ENCODE measurements at regions not wholly inside any gene's neighbourhood (a gene's known extent, or its start where the extent isn't known, plus 50 kb on each side); places are given as distances from the start of the nearest gene placed in this dataset.
"Not testable (repeated sequence)": the region's sequence is repeated elsewhere in the genome, so short reads cannot be mapped to it uniquely, and the experiment has no call there.

DNA sequence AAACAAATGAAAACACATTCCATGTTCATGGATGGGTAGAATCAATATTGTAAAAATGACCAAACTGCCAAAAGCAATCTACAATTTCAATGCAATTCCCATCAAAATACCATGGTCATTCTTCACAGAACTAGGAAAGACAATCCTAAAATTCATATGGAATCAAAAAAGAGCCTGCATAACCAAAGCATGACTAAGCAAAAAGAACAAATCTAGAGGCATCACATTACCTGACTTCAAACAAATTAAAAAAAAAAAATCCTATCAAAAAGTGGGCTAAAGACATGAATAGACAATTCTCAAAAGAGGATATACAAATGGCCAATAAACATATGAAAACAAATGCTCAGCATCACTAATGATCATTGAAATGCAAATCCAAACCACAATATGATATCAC, 297.5 kb downstream of the NAF1 start:
- H3K4me1 ChIP-seq (ENCODE audit: insufficient read depth), result no peaks in the 10 kb centered on the region
- TF ChIP-seq, protein P1, sequence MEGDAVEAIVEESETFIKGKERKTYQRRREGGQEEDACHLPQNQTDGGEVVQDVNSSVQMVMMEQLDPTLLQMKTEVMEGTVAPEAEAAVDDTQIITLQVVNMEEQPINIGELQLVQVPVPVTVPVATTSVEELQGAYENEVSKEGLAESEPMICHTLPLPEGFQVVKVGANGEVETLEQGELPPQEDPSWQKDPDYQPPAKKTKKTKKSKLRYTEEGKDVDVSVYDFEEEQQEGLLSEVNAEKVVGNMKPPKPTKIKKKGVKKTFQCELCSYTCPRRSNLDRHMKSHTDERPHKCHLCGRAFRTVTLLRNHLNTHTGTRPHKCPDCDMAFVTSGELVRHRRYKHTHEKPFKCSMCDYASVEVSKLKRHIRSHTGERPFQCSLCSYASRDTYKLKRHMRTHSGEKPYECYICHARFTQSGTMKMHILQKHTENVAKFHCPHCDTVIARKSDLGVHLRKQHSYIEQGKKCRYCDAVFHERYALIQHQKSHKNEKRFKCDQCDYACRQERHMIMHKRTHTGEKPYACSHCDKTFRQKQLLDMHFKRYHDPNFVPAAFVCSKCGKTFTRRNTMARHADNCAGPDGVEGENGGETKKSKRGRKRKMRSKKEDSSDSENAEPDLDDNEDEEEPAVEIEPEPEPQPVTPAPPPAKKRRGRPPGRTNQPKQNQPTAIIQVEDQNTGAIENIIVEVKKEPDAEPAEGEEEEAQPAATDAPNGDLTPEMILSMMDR (IDR thresholded peaks at IDR 0.05), result no peak
- no peak for TF ChIP-seq POLR2A (IDR thresholded peaks at IDR 0.05)
- no peak for TF ChIP-seq EP300 (IDR thresholded peaks at IDR 0.05)
- intact Hi-C loops (cut with DNase I), result no loop called here
- H3K27ac ChIP-seq, result no peak overlapping the region
- H3K4me3 ChIP-seq, result no peak overlapping the region
- no peaks in the 10 kb centered on the region for H3K27me3 ChIP-seq
- DNase-seq, result no peak
- H3K36me3 ChIP-seq, result no peaks in the 10 kb centered on the region
- H3K9me3 ChIP-seq, result no peaks in the 10 kb centered on the region

DNA sequence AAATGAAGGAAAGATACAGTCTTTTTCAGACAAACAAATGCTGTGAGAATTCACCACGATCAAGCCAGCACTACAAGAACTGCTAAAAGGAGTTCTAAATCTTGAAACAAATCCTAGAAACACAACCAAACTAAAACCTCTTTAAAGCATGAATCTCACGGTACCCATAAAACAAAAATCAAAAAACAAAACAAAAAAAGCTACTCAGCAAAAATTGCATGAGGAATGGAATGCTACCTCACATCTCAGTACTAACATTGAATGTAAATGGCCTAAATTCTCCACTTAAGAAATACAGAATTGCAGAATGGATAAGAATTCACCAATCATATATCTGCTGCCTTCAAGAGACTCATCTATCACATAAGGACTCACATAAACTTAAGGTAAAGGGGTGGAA, 300.1 kb downstream of the NAF1 start:
- no peaks in the 10 kb centered on the region for H3K9me3 ChIP-seq
- H3K27ac ChIP-seq, result no peak overlapping the region
- no peaks in the 10 kb centered on the region for H3K4me1 ChIP-seq (ENCODE audit: insufficient read depth)
- intact Hi-C loops (cut with DNase I), result no loop called here
- no peaks in the 10 kb centered on the region for H3K36me3 ChIP-seq
- no peak overlapping the region for H3K4me3 ChIP-seq
- DNase-seq, result no peak
- H3K27me3 ChIP-seq, result no peaks in the 10 kb centered on the region
- 73 to 83% (median 74%) methylated on average over 2 of the region's 2 CpGs for WGBS, 3 donors
- TF ChIP-seq EP300 (IDR thresholded peaks at IDR 0.05) (no peak), POLR2A (IDR thresholded peaks at IDR 0.05) (no peak)

DNA sequence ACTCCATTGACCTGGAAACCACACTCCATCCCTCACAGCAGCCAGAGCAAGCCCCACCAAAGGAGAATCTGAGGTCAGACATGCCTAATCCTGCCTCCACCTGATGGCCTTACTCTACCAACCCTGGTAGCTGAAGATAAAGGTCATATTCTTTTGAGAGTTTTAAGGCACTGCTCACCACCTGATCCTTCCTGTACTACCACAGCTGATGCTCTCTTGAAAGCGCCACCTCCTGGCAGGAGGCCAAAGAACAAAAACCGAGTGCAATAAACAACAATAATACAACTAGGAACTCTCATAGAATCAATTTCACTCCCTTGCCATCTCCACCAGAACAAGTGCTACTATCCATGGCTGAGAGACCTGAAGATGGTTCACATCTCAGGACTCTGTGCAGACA, 301.6 kb downstream of the NAF1 start:
- no peak overlapping the region for H3K4me3 ChIP-seq
- no peak for DNase-seq
- no peaks in the 10 kb centered on the region for H3K36me3 ChIP-seq
- H3K4me1 ChIP-seq (ENCODE audit: insufficient read depth), result no peaks in the 10 kb centered on the region
- H3K9me3 ChIP-seq, result no peaks in the 10 kb centered on the region
- H3K27ac ChIP-seq, result no peak overlapping the region
- intact Hi-C loops (cut with DNase I), result no loop called here
- 70 to 76% (median 74%) methylated on average over 2 of the region's 2 CpGs for WGBS, 3 donors
- TF ChIP-seq, protein P1 (IDR thresholded peaks at IDR 0.05), result no peak
- TF ChIP-seq EP300 (IDR thresholded peaks at IDR 0.05) (no peak), POLR2A (IDR thresholded peaks at IDR 0.05) (no peak)
- no peaks in the 10 kb centered on the region for H3K27me3 ChIP-seq

DNA sequence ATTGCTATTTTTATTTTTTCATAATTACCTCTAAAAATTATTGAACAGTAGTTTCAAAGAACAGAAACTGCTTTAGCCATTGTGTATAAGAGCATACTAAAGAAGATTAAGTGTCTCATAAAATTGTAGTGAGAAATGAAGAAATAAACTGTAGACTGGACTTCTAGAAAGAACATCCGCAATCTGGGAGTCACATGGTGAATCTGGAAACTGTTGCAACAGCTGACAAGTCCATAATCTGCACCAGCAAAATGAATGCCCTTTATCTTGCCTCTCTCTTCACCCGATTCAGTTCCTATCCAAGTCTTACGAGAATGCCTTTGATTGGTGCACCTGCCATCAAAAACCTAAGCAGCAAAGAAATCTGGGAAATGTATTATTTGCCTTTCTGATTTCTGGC, 312.9 kb downstream of the NAF1 start:
- TF ChIP-seq POLR2A (IDR thresholded peaks at IDR 0.05), result no peak
- no peak for TF ChIP-seq EP300 (IDR thresholded peaks at IDR 0.05)
- TF ChIP-seq, protein P1 (IDR thresholded peaks at IDR 0.05), result no peak
- Histone ChIP-seq H3K27ac (no peak overlapping the region), H3K27me3 (no peaks in the 10 kb centered on the region), H3K9me3 (no peaks in the 10 kb centered on the region), H3K4me1 (ENCODE audit: insufficient read depth) (no peaks in the 10 kb centered on the region), H3K4me3 (no peak overlapping the region), H3K36me3 (no peaks in the 10 kb centered on the region)
- WGBS, 3 donors, result 65 to 74% (median 70%) methylated on average over 3 of the region's 3 CpGs
- intact Hi-C loops (cut with DNase I), result no loop called here
- no peak for DNase-seq

DNA sequence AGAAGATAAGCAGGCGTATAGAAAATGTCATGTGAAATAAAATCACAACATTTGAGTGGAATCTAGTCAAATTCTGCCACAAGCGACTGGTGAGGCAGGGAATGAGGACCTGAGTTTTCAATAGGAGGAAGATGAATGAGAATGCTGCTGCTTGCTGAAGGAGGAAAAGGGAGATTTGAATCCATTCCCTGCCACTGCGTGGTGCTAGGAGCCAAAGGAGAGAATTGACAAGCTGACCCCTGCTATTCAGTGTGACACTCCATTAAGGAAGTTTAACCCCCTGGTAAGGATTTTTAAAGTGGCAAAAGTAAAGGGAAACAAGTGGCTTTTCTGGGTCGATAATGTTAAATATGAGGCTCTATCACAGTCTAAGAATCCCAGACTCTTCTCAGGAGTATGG, 314.0 kb downstream of the NAF1 start:
- Histone ChIP-seq H3K4me1 (ENCODE audit: insufficient read depth) (no peaks in the 10 kb centered on the region), H3K27me3 (no peaks in the 10 kb centered on the region), H3K27ac (no peak overlapping the region), H3K36me3 (no peaks in the 10 kb centered on the region), H3K9me3 (no peaks in the 10 kb centered on the region), H3K4me3 (no peak overlapping the region)
- TF ChIP-seq POLR2A (IDR thresholded peaks at IDR 0.05), result no peak
- TF ChIP-seq, protein P1 (IDR thresholded peaks at IDR 0.05), result no peak
- TF ChIP-seq EP300 (IDR thresholded peaks at IDR 0.05), result no peak
- DNase-seq, result no peak
- intact Hi-C loops (cut with DNase I), result no loop called here
- 75 to 82% (median 76%) methylated on average over 4 of the region's 4 CpGs for WGBS, 3 donors

DNA sequence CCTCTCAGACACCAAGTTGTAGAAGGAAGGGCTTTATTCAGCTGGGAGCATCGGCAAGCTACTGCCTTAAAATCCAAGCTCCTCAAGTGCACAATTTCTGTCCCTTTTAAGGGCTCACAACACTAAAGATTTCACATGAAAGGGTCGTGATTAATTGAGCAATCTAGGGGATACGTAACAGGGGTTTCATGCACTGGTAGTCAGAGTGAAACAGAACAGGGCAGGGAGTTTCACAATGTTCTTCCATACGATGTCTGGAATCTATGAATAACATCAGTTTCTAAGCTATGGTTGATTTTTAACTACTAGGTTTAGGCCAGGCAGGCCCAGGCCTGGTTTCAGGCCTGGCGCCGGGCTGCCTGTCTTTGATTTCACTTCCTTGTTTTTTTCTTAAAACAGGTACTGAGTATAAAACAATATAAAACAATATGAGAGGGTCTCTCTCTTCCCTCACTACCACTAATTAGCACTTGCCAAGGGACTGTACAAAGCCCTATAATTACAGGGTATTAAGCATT, 315.4 kb downstream of the NAF1 start:
- H3K4me3 ChIP-seq; H3K9me3 ChIP-seq; DNase-seq; H3K27ac ChIP-seq; intact Hi-C loops (cut with DNase I); H3K36me3 ChIP-seq; H3K4me1 ChIP-seq (ENCODE audit: insufficient read depth); H3K27me3 ChIP-seq: not testable (repeated sequence)
- WGBS, 3 donors, result 83 to 90% (median 88%) methylated on average over 6 of the region's 6 CpGs
